Neural progenitor cell (in vitro differentiated cells): ENCODE measurements at regions not wholly inside any gene's neighbourhood (a gene's known extent, or its start where the extent isn't known, plus 50 kb on each side); places are given as distances from the start of the nearest gene placed in this dataset.

Experiments
- DNase-seq: peaks from one replicate; pipeline ENCODE4 v3.0.0-alpha.2; 2016; ENCODE audit warnings: low spot score
- H2AFZ ChIP-seq: fragments of 200-600 bp; sonication (generic); replicated peaks from 2 replicates; pipeline ENCODE4 v1.6.1; 2016; ENCODE audit warnings: antibody characterized with exemption
- H3F3A ChIP-seq: fragments of 200-600 bp; sonication (generic); 2 replicates; pipeline ENCODE4 v1.6.1; 2016; ENCODE audit warnings: antibody characterized with exemption, low read depth
- H3K27ac ChIP-seq: fragments of 200-600 bp; sonication (generic); 2 replicates; pipeline ENCODE4 v1.5.1; 2016; ENCODE audit warnings: mild to moderate bottlenecking
- H3K27me3 ChIP-seq: fragments of 200-600 bp; sonication (generic); 2 replicates; pipeline ENCODE4 v1.6.1; 2016; ENCODE audit warnings: mild to moderate bottlenecking, moderate library complexity
- H3K36me3 ChIP-seq: fragments of 200-600 bp; sonication (generic); 2 replicates; pipeline ENCODE4 v1.5.1; 2016
- H3K4me1 ChIP-seq: fragments of 200-600 bp; sonication (generic); 2 replicates; pipeline ENCODE4 v1.6.1; 2016; ENCODE audit warnings: mixed run types
- H3K4me2 ChIP-seq: fragments of 200-600 bp; sonication (generic); 2 replicates; pipeline ENCODE4 v1.6.1; 2016
- H3K4me3 ChIP-seq: fragments of 200-600 bp; sonication (generic); 2 replicates; pipeline ENCODE4 v1.5.1; 2016
- H3K79me2 ChIP-seq: fragments of 200-600 bp; sonication (generic); 2 replicates; pipeline ENCODE4 v1.6.1; 2016; ENCODE audit warnings: low read depth
- H3K9ac ChIP-seq: fragments of 200-600 bp; sonication (generic); 2 replicates; pipeline ENCODE4 v1.6.1; 2016
- H3K9me3 ChIP-seq: fragments of 200-600 bp; sonication (generic); 2 replicates; pipeline ENCODE4 v1.5.1; 2016; ENCODE audit warnings: low read depth
- H4K20me1 ChIP-seq: fragments of 200-600 bp; sonication (generic); 2 replicates; pipeline ENCODE4 v1.6.1; 2016; ENCODE audit warnings: low read depth
- H3K27ac Mint-ChIP-seq: 3 replicates; pipeline ENCODE4 v1.8.0; 2021; ENCODE audit warnings: mixed read lengths
- H3K27me3 Mint-ChIP-seq: 2 replicates; pipeline ENCODE4 v1.8.0; 2022; ENCODE audit warnings: low read depth, mild to moderate bottlenecking, inconsistent platforms, moderate library complexity, mixed read lengths; ENCODE audit not compliant: insufficient read depth
- H3K36me3 Mint-ChIP-seq: 3 replicates; pipeline ENCODE4 v1.8.0; 2021; ENCODE audit warnings: mixed read lengths
- H3K4me1 Mint-ChIP-seq: 3 replicates; pipeline ENCODE4 v1.8.0; 2021; ENCODE audit warnings: mixed read lengths
- H3K4me3 Mint-ChIP-seq: 3 replicates; pipeline ENCODE4 v1.8.0; 2021; ENCODE audit warnings: mild to moderate bottlenecking, moderate library complexity, mixed read lengths
- H3K9me3 Mint-ChIP-seq: 3 replicates; pipeline ENCODE4 v1.8.0; 2020; ENCODE audit warnings: mixed read lengths
- EZH2 ChIP-seq: fragments of 200-600 bp; sonication (generic); IDR thresholded peaks from 2 replicates; pipeline ENCODE4 v1.6.1; 2017; ENCODE audit warnings: antibody characterized with exemption, mild to moderate bottlenecking, moderate library complexity
- EZH2phosphoT487 ChIP-seq: fragments of 200-600 bp; sonication (generic); IDR thresholded peaks from 2 replicates; pipeline ENCODE4 v1.6.1; 2017; ENCODE audit warnings: antibody characterized with exemption
- TF ChIP-seq, protein P1 (sequence below): fragments of 200-600 bp; sonication (generic); IDR thresholded peaks from 2 replicates; pipeline ENCODE4 v1.5.1; 2017; ENCODE audit warnings: antibody characterized with exemption, mild to moderate bottlenecking

DNA sequence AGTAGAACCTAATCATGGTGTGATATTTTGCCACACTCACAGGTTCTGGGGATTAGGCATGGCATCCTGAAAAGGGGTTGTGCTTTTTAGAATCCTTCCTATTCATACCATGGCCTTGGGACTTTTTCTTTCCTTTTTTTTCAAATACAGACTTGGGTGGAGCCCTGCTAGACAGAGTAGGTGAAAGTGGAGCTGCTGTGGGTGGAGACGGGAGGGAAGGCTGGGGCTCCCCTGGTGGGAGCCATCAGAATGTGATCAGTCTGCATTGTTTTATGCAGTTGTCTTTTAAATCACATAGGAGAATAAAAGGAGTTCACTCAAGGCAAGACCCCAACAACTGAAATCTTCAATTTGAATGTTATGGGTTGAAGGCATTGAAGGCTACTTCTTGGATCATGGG is 130.2 kb downstream of the VAPA start:
- no peak overlapping the region for H3K9ac ChIP-seq
- Mint-ChIP-seq H3K9me3 (peaks cover 29% of the 10 kb centered on the region), H3K36me3 (peaks cover 4% of the 10 kb centered on the region), H3K4me3 (no peak overlapping the region), H3K27me3 (peaks cover 4% of the 10 kb centered on the region), H3K27ac (no peak overlapping the region), H3K4me1 (peaks cover 10% of the 10 kb centered on the region)
- H3K9me3 ChIP-seq: peaks cover 6% of the 10 kb centered on the region
- H3K79me2 ChIP-seq: no peaks in the 10 kb centered on the region
- H2AFZ ChIP-seq: no peak overlapping the region
- no peak overlapping the region for H3K4me3 ChIP-seq
- no peaks in the 10 kb centered on the region for H3K36me3 ChIP-seq
- no peak overlapping the region for H3K4me2 ChIP-seq
- TF ChIP-seq, protein P1, sequence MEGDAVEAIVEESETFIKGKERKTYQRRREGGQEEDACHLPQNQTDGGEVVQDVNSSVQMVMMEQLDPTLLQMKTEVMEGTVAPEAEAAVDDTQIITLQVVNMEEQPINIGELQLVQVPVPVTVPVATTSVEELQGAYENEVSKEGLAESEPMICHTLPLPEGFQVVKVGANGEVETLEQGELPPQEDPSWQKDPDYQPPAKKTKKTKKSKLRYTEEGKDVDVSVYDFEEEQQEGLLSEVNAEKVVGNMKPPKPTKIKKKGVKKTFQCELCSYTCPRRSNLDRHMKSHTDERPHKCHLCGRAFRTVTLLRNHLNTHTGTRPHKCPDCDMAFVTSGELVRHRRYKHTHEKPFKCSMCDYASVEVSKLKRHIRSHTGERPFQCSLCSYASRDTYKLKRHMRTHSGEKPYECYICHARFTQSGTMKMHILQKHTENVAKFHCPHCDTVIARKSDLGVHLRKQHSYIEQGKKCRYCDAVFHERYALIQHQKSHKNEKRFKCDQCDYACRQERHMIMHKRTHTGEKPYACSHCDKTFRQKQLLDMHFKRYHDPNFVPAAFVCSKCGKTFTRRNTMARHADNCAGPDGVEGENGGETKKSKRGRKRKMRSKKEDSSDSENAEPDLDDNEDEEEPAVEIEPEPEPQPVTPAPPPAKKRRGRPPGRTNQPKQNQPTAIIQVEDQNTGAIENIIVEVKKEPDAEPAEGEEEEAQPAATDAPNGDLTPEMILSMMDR: no peak
- TF ChIP-seq EZH2 (no peak), EZH2phosphoT487 (no peak)
- H3K27ac ChIP-seq: no peak overlapping the region
- no peak for DNase-seq
- no peaks in the 10 kb centered on the region for H4K20me1 ChIP-seq
- H3F3A ChIP-seq: no peaks in the 10 kb centered on the region
- H3K27me3 ChIP-seq: no peaks in the 10 kb centered on the region
- H3K4me1 ChIP-seq: no peaks in the 10 kb centered on the region

DNA sequence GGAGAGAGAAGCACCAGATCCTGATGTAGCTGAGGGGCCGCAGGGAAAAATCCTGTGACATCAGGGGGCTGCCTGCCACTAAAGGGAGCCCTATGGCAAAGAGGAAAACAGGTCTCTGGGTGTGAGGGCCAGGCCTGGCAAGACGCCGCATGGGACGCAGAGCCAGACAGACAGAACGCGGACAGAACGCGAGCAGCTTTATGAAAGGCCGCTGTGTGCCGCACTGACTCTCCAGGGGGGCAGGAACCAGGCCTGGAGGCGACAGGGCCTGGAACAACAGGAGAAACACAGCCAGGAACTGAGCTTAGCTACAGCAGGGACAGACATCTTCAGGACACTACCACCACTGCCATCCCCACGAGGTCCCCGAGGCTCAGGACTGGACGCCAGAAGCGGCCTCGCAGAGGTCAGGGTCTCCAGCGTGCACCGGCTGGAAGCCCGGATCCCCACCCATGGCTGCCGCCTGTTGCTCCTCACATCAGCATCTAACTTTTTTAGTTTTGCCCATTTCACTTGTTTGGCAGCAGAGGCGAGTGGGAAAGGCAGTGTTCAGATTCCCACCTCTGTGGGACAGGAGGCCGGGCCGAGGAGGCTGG is 131.6 kb downstream of the VAPA start:
- Mint-ChIP-seq H3K4me3 (no peak overlapping the region), H3K36me3 (peaks cover 4% of the 10 kb centered on the region), H3K27me3 (peaks cover 4% of the 10 kb centered on the region), H3K27ac (peak overlapping the region; percentile 22), H3K9me3 (peaks cover 29% of the 10 kb centered on the region), H3K4me1 (peaks cover 5% of the 10 kb centered on the region)
- no peak for DNase-seq
- Histone ChIP-seq H3K79me2 (no peaks in the 10 kb centered on the region), H3K9me3 (peaks cover 6% of the 10 kb centered on the region), H3K27ac (no peak overlapping the region), H3K4me2 (no peak overlapping the region), H3F3A (no peaks in the 10 kb centered on the region), H3K36me3 (no peaks in the 10 kb centered on the region), H3K27me3 (no peaks in the 10 kb centered on the region), H3K4me1 (no peaks in the 10 kb centered on the region), H3K9ac (no peak overlapping the region), H4K20me1 (no peaks in the 10 kb centered on the region), H3K4me3 (no peak overlapping the region), H2AFZ (no peak overlapping the region)
- TF ChIP-seq EZH2phosphoT487 (no peak), EZH2 (no peak)
- TF ChIP-seq, protein P1: no peak

DNA sequence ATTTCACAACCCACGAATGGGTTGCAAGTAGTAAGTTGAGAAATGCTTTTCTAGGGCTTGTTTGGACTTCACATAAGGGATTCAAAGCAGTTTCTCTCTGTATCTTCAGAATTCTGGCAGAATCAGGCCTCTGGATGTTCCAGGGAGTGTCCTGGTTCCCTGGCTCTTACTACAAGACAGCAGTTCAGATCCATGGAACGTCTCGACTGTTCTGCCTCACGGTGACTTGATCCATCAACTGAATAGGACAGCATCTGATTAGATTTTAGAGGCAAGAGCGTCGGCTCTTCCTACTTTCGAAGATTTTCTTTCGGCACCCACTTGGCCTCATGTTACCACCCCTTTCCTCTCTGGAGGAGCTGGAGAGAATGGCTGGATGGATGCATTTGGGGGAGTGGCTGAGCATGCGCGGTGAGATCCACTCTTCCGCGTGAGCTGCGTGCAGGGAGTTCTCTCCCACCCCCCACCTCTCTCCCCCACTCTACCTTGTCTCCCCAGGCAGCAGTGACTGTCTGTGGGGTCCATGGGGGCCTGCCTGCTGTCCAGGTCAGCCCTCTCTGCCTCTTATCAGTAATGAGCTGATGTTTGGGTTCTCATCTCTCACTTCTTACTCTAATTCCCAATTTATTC is 132.5 kb downstream of the VAPA start:
- Mint-ChIP-seq H3K27ac (peak overlapping the region; percentile 33), H3K27me3 (peaks cover 4% of the 10 kb centered on the region), H3K4me3 (no peak overlapping the region), H3K9me3 (peaks cover 23% of the 10 kb centered on the region), H3K36me3 (peaks cover 4% of the 10 kb centered on the region), H3K4me1 (no peaks in the 10 kb centered on the region)
- Histone ChIP-seq H3F3A (no peaks in the 10 kb centered on the region), H3K36me3 (no peaks in the 10 kb centered on the region), H2AFZ (no peak overlapping the region), H3K79me2 (no peaks in the 10 kb centered on the region), H3K4me2 (no peak overlapping the region), H3K4me3 (no peak overlapping the region), H3K4me1 (no peaks in the 10 kb centered on the region), H3K9ac (no peak overlapping the region), H4K20me1 (no peaks in the 10 kb centered on the region), H3K27me3 (no peaks in the 10 kb centered on the region), H3K27ac (no peak overlapping the region), H3K9me3 (peaks cover 6% of the 10 kb centered on the region)
- no peak for DNase-seq
- TF ChIP-seq EZH2: no peak
- TF ChIP-seq, protein P1: no peak
- TF ChIP-seq EZH2phosphoT487: no peak
